PC-9 (cell line): ENCODE measurements at regions not wholly inside any gene's neighbourhood (a gene's known extent, or its start where the extent isn't known, plus 50 kb on each side); places are given as distances from the start of the nearest gene placed in this dataset.

Experiments used
- EZH2 ChIP-seq: fragments of 200-600 bp; sonication (generic); IDR thresholded peaks from 2 replicates; pipeline ENCODE4 v1.8.0; 2017; ENCODE audit warnings: antibody characterized with exemption, low read depth
- TF ChIP-seq, protein P1 (sequence below): fragments of 200-600 bp; sonication (generic); conservative IDR thresholded peaks from 2 replicates; pipeline ENCODE4 v1.6.1; 2017; ENCODE audit warnings: mixed run types, antibody characterized with exemption, mild to moderate bottlenecking, moderate library complexity

GRCh38 chr12:58316926-58317325 is 375.6 kb downstream of the ATP23 start:
- TF ChIP-seq, protein P1, sequence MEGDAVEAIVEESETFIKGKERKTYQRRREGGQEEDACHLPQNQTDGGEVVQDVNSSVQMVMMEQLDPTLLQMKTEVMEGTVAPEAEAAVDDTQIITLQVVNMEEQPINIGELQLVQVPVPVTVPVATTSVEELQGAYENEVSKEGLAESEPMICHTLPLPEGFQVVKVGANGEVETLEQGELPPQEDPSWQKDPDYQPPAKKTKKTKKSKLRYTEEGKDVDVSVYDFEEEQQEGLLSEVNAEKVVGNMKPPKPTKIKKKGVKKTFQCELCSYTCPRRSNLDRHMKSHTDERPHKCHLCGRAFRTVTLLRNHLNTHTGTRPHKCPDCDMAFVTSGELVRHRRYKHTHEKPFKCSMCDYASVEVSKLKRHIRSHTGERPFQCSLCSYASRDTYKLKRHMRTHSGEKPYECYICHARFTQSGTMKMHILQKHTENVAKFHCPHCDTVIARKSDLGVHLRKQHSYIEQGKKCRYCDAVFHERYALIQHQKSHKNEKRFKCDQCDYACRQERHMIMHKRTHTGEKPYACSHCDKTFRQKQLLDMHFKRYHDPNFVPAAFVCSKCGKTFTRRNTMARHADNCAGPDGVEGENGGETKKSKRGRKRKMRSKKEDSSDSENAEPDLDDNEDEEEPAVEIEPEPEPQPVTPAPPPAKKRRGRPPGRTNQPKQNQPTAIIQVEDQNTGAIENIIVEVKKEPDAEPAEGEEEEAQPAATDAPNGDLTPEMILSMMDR = no peak
- no peak for TF ChIP-seq EZH2
